NAMALWA (cell line): ENCODE measurements at regions not wholly inside any gene's neighbourhood (a gene's known extent, or its start where the extent isn't known, plus 50 kb on each side); places are given as distances from the start of the nearest gene placed in this dataset.
"Not testable (repeated sequence)": the region's sequence is repeated elsewhere in the genome, so short reads cannot be mapped to it uniquely, and the experiment has no call there.

Source experiments
- DNase-seq: peaks from one replicate; pipeline ENCODE4 v3.0.0-alpha.2; 2015; ENCODE audit warnings: low spot score

DNA sequence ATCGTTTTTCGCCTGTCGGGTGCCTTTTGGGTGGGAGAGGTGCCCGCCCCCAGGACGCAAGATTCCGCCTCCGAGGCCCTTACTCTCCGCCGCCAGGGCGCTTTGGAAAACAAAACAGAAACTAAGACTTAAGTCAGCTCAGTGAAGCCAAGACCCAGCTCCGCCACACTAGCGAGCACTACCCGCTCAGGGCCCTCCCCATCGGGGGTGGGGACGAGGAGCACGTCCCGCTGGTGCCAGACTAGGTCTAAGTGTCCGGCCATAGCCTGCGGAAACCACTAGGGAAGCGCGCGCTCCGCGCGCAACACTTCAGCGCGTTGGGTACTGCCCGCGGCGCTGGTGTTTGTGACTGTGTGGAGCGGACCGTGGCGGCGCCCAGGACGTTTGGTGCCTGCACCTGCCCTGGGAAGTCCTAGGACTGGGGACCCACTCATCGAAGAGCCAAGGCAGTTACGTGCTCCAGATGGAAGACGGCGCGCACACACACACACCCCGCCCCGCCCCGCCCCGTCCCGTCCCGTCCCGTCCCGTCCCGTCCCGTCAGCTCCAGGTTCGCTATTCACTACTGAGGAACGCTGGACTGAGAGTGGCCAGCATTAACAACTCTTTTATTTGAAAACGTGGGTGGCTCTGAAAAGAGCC, 57.6 kb upstream of the BOLA1 start:
- DNase-seq = not testable (repeated sequence)

- DNase-seq = not testable (repeated sequence)
Measured at GRCh38 chr1:149842458-149843064, 56.8 kb upstream of the BOLA1 start.

GRCh38 chr1:149843431-149844041, 55.8 kb upstream of the BOLA1 start:
- peak; percentile 82 for DNase-seq

GRCh38 chr1:149844101-149844500, 55.3 kb upstream of the BOLA1 start:
- peak; percentile 84 for DNase-seq

DNA sequence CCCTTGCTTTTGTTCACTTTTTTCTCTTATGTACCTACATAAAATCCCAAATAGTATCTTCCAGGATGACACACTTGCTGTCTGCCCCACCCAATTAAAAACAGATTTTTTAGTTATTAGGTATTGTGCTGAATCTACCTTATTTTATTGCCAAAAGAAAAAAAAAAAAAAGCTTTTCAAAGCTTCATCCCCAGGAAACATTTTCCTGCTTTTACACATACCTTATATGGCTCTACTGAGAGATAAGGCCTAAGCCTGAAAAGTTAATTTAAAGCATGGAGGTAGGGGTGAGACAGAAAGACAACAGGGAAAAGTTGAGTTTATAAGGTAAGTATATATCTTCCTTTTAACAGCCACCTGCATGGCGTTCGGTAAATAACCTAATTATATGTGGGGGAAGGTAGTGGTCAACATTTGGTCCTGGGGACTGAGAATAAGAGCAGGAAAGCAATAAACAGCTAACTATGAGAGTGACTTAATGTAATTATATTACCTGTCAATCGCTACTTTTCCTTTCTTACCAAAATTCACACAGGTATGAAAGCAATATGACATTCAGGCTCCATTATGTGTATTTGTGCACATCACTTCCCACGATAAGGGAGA, 54.6 kb upstream of the BOLA1 start:
- DNase-seq = peak; percentile 55

DNA sequence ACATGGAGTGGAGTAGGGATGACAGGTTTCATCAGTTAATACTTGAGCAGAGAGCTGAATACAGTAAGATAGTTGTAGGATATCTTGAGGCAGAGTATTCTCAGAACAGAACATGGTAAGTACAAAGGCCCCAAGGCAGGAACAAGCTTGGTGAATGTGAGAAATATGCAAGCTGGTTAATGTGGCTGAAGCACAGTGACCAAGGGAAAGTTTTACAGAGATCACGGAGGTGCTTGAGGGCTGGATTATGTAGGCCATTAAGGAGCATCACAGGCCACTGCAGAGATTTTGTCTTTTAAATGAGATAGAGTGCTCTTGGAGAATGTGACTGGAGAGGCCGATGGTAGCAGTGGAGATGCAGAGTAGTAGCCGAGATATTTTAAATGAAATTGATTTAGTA, 54.0 kb upstream of the BOLA1 start:
- DNase-seq = peak; percentile 68

DNA sequence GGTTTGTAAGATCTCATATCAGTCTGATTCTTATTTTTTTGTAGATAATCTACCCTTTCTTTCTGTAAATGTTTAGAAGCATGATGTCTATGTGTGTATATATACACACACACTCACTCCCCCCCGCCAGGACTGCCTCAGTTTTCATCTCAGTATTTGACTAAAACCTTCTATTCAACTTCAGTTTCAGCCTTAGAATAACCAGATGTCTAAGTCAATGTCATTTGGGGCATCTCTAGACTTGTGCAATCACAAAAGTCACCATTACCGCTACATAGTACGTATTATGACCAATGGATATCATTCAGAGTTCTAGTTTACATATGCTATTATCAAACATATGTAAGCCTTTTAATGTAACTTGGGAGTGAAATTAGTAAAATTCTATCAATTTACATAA, 53.3 kb upstream of the BOLA1 start:
- DNase-seq = peak; percentile 62

DNA sequence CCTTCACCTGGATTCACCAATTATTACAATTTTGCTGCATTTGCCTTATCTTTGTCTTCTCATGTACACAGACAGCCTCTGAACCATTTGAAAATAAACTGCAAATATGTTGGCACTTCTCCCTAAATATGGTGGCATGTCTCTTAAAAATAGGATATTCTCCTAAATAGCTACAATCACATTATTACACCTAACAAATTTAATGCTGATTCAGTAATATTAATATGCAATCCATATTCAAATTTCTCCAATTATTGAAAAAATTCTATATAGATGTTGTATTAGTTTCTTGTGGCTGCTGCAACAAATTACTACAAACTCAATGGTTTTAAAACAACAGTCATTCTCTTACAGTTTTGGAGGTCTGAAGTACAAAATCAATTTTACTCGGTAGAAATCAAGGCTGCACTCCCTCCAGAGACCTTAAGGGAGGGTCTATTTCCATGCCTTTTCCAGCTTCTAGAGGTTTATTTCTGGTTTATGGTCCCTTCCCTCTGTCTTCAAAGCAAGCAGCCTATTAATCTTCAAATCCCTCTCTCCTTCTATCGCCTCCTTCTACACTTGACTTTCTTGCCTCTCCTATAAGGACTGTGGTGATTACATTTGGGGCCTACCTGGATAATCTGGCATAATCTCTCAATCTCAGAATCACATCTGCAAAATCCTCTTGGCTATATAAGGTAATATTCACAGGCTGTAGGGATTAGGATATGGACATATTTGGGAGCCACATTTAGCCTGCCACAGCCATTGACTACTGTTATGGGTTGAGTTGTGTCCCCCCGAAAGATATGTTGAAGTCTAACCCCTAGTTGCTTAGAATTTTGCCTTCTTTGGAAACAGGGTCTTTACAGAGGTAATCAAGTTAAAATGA, 52.5 kb upstream of the BOLA1 start:
- DNase-seq = peak; percentile 51

GRCh38 chr1:149848340-149849110, 50.8 kb upstream of the BOLA1 start:
- DNase-seq = peak; percentile 82

DNA sequence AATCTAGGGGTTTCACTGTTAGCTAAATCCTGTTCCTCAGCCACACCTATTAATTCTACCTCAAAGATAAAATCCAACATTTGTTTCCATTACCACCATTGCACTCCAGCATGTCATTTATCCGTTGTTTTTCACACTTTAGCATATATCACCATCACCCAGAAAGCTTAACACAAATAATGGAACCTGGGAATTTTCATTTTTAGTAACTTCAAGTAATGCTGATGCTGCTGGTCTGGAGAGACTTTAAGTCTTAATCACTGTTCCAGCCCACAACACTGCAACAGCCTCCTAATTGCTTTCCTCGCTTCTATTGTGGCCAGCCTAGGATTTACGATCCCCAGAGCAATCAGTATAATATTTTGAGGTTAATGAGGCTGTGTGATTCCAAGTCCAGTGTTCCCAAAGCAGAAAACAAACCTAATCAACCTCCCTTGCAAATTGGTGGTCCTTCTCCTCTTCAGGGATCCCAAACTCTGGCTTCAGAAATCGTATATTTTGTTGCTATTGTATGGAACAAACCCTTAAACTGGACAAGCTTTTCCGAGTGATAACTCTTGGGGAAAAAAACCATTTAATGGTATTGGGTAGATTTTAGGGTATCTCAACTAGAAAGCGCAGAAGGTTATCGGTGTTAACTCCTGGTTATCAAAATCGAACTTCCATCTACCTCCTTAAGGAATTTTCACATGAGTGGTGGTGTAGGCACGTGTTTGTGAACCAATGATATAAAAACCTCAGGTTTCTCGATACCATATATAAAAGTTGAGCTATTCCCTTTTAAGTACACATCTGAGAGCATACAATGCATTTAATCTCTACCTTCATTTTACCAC, 50.0 kb upstream of the BOLA1 start:
- DNase-seq = peak; percentile 80
